H1 (cell line): ENCODE measurements at regions not wholly inside any gene's neighbourhood (a gene's known extent, or its start where the extent isn't known, plus 50 kb on each side); places are given as distances from the start of the nearest gene placed in this dataset.

Experiments used
- CEBPB ChIP-seq: IDR thresholded peaks from 2 replicates; pipeline ENCODE4 v1.6.1; 2012; ENCODE audit warnings: low read depth, low read length
- E2F6 ChIP-seq: IDR thresholded peaks from 2 replicates; pipeline ENCODE4 v1.6.1; 2012; ENCODE audit warnings: inconsistent platforms
- TBP ChIP-seq: IDR thresholded peaks from 2 replicates; pipeline ENCODE4 v1.6.1; 2011; ENCODE audit warnings: low read depth, low read length, improper control_type of control experiment

- no peak for TF ChIP-seq CEBPB
- no peak for TF ChIP-seq TBP
- no peak for TF ChIP-seq E2F6
These were observed 144.3 kb upstream of the SYN3 start (continued) for GRCh38 chr22:33202455-33202854.
